ENCODE measurements at regions not wholly inside any gene's neighbourhood (a gene's known extent, or its start where the extent isn't known, plus 50 kb on each side); places are given as distances from the start of the nearest gene placed in this dataset.

DNA sequence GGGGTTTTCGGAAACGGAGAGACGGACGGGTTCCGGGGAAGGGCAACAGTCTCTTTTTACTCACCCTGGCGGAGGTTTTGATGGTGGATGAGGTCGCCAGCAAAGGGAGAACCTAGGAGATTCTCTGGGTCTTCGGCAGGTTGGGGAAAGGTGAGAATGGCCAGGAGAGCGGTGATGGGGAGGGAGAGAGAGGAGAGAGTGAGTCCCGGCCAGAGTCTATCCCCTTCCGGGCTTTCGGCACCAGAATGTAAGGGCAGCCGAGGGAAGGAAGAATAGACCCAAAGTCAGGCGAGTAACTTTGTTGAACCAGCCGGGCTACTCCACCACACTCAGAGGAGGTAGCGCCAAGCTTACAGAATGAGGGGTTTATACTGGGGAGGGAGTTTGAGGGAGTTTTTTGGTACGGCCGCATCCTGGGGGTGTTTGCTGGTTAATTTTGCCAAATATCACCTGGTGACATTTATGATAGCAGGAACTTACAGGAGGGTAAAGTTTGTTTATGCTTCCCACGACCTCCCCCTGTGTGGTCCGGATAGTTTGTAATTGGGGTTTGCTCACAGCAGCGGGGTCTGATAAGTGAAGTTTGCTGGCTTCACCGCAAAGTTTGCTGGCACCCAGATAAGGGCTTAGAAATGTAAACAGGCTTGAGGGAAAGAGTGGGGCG is 141.1 kb upstream of the ETV3 start:
- TF ChIP-seq TAF1 (IDR thresholded peaks at IDR 0.05; ENCODE audit: borderline replicate concordance, low read depth, low read length) = no peak
- TF ChIP-seq POLR2A (IDR thresholded peaks at IDR 0.05; ENCODE audit: low read depth, low read length) = no peak

All from GM12892 (cell line).